GM23248 (cell line): ENCODE measurements at regions not wholly inside any gene's neighbourhood (a gene's known extent, or its start where the extent isn't known, plus 50 kb on each side); places are given as distances from the start of the nearest gene placed in this dataset.

Experiments
- EZH2 ChIP-seq: fragments of 200-600 bp; sonication (generic); IDR thresholded peaks from 2 replicates; pipeline ENCODE4 v1.6.1; 2018; ENCODE audit warnings: antibody characterized with exemption, mild to moderate bottlenecking; ENCODE audit not compliant: insufficient read depth, poor library complexity, severe bottlenecking
- EZH2phosphoT487 ChIP-seq: fragments of 200-600 bp; sonication (generic); IDR thresholded peaks from 2 replicates; pipeline ENCODE4 v1.6.1; 2018; ENCODE audit warnings: antibody characterized with exemption, moderate library complexity, mild to moderate bottlenecking, low read depth; ENCODE audit not compliant: insufficient read depth

GRCh38 chr18:41734917-41735316 is 220.1 kb upstream of the PIK3C3 start:
- TF ChIP-seq EZH2 (no peak), EZH2phosphoT487 (no peak)
